HCT116 (cell line): ENCODE measurements at regions not wholly inside any gene's neighbourhood (a gene's known extent, or its start where the extent isn't known, plus 50 kb on each side); places are given as distances from the start of the nearest gene placed in this dataset.

Experiments used
- ATAC-seq: fragments of 200-7000 bp; cut with Tn5 transposase; 2 replicates; pipeline ENCODE4 v1.9.1; 2020; ENCODE audit warnings: mild to moderate bottlenecking, moderate library complexity
- BruUV-seq: library from RNA; stranded (reverse); fragments of 400-500 nt; replicated peaks from 2 replicates; lab custom pipeline; 2021; lab: Mats Ljungman, UMichigan
- CTCF ChIA-PET: fragments of 300-600 bp; sonication (Branson Sonifier 250); formaldehyde crosslinking; loops from one replicate; lab custom pipeline; 2021; ENCODE audit warnings: antibody characterized with exemption; lab: Charles Lee
- POLR2A ChIA-PET: fragments of 300-600, 350-600 bp; sonication (Branson Sonifier 250); formaldehyde crosslinking; loops from one replicate; lab custom pipeline; 2021; ENCODE audit warnings: antibody characterized with exemption; lab: Charles Lee
- RAD21 ChIA-PET, 2 experiments: fragments of 300-600 bp; sonication (Branson Sonifier 250); formaldehyde crosslinking; loops; one replicate each; lab custom pipeline; 2023; ENCODE audit warnings: low total read pairs in 2 of 2; ENCODE audit not compliant: uncharacterized antibody in 2 of 2, unreplicated experiment in 2 of 2, low non-redundant PET in 1 of 2; lab: Charles Lee
- DNase-seq: peaks from one replicate; pipeline ENCODE4 v3.0.0-alpha.2; 2010; ENCODE audit warnings: low read depth, low spot score
- H2AFZ ChIP-seq: fragments of 200-600 bp; shearing (Covaris generic), sonication (generic); 2 replicates; pipeline ENCODE4 v1.6.1; 2017; ENCODE audit warnings: low read depth, mixed run types, mixed read lengths, antibody characterized with exemption, low read length; ENCODE audit not compliant: poor library complexity, severe bottlenecking
- H3K27ac ChIP-seq: 2 replicates; pipeline ENCODE4 v1.5.1; 2012; ENCODE audit warnings: low read depth, low read length
- H3K27me3 ChIP-seq: fragments of 200-600 bp; sonication (generic); 2 replicates; pipeline ENCODE4 v1.6.1; 2016; ENCODE audit warnings: mixed run types, low read length, mixed read lengths; ENCODE audit not compliant: insufficient read depth
- H3K36me3 ChIP-seq, 2 experiments: fragments of 200-500 bp in 1 of 2; fragments of 200-600 bp in 1 of 2; sonication (Bioruptor generic) in 1 of 2; sonication (generic) in 1 of 2; 2 replicates each; pipeline versions ENCODE4 v1.5.1 to v1.6.1; 2014 to 2016; ENCODE audit warnings: low read length in 2 of 2, inconsistent platforms in 1 of 2, mixed read lengths in 1 of 2, mixed run types in 1 of 2; ENCODE audit not compliant: insufficient read depth in 2 of 2, control insufficient read depth in 1 of 2
- H3K4me1 ChIP-seq, 2 experiments: fragments of 200-600 bp in 1 of 2; sonication (generic) in 1 of 2; 2 replicates each; pipeline versions ENCODE4 v1.5.1 to v1.6.1; 2012 to 2017; ENCODE audit warnings: low read length in 2 of 2, inconsistent platforms in 1 of 2, mild to moderate bottlenecking in 1 of 2, mixed read lengths in 1 of 2, mixed run types in 1 of 2, moderate library complexity in 1 of 2; ENCODE audit not compliant: insufficient read depth in 2 of 2, control insufficient read depth in 1 of 2
- H3K4me2 ChIP-seq: fragments of 200-600 bp; sonication (generic); 2 replicates; pipeline ENCODE4 v1.6.1; 2017; ENCODE audit warnings: mixed run types, low read length, mixed read lengths
- H3K4me3 ChIP-seq, 2 experiments: fragments of 200-600 bp in 1 of 2; sonication (generic) in 1 of 2; replicated peaks in 1 of 2; 2 replicates each; pipeline ENCODE4 v1.5.1; 2011 to 2016; ENCODE audit warnings: low read length in 2 of 2, control low read depth in 1 of 2, low read depth in 1 of 2, mild to moderate bottlenecking in 1 of 2, mixed read lengths in 1 of 2, mixed run types in 1 of 2
- H3K79me2 ChIP-seq: fragments of 200-600 bp; sonication (generic); 2 replicates; pipeline ENCODE4 v1.6.1; 2017; ENCODE audit warnings: mild to moderate bottlenecking, mixed run types, low read length, moderate library complexity, mixed read lengths; ENCODE audit not compliant: insufficient read depth
- H3K9ac ChIP-seq: fragments of 200-600 bp; sonication (generic); 2 replicates; pipeline ENCODE4 v1.6.1; 2016; ENCODE audit warnings: low read length, mixed read lengths
- H3K9me2 ChIP-seq: fragments of 200-600 bp; sonication (generic), shearing (Covaris generic); 2 replicates; pipeline ENCODE4 v1.6.1; 2017; ENCODE audit warnings: mixed run types, mild to moderate bottlenecking, moderate library complexity; ENCODE audit not compliant: insufficient read depth
- H3K9me3 ChIP-seq, 2 experiments: fragments of 200-500 bp in 1 of 2; fragments of 200-600 bp in 1 of 2; sonication (Bioruptor generic) in 1 of 2; sonication (generic) in 1 of 2; 2 replicates each; pipeline ENCODE4 v1.6.1; 2014 to 2017; ENCODE audit warnings: low read length in 2 of 2, mixed read lengths in 2 of 2, inconsistent platforms in 1 of 2, low read depth in 1 of 2, mild to moderate bottlenecking in 1 of 2, mixed run types in 1 of 2, moderate library complexity in 1 of 2; ENCODE audit not compliant: control insufficient read depth in 1 of 2, insufficient read depth in 1 of 2
- H4K20me1 ChIP-seq: fragments of 200-600 bp; sonication (generic), shearing (Covaris generic); 2 replicates; pipeline ENCODE4 v1.6.1; 2017; ENCODE audit warnings: mixed run types, mild to moderate bottlenecking, moderate library complexity; ENCODE audit not compliant: insufficient read depth
- CBX3 ChIP-seq: IDR thresholded peaks from 2 replicates; pipeline ENCODE4 v1.6.1; 2012; ENCODE audit warnings: low read depth
- EGR1 ChIP-seq: IDR thresholded peaks from 2 replicates; pipeline ENCODE4 v1.6.1; 2012; ENCODE audit warnings: low read depth
- FOSL1 ChIP-seq: IDR thresholded peaks from 2 replicates; pipeline ENCODE4 v1.6.1; 2012; ENCODE audit warnings: low read depth
- POLR2AphosphoS5 ChIP-seq: IDR thresholded peaks from 2 replicates; pipeline ENCODE4 v1.6.1; 2011; ENCODE audit warnings: mild to moderate bottlenecking, low read depth, low read length, moderate library complexity
- REST ChIP-seq: IDR thresholded peaks from 2 replicates; pipeline ENCODE4 v1.6.1; 2012; ENCODE audit warnings: low read depth
- intact Hi-C: fragments of 100-400 bp; cut with micrococcal nuclease; formaldehyde crosslinking; loops from 2 replicates; pipeline ENCODE4 v1.10.0; 2022

- no peak for TF ChIP-seq REST
- TF ChIP-seq FOSL1 = peak; percentile 77
- peak; percentile 44; the same call in 1 of the 2 replicates for TF ChIP-seq POLR2AphosphoS5
Observed at GRCh38 chr5:142215915-142216681, 107.5 kb downstream of the NDFIP1 start (continued).

GRCh38 chr5:142213077-142213476 lies 104.5 kb downstream of the NDFIP1 start:
- H3K9ac ChIP-seq = no peak overlapping the region
- peaks cover 15 to 20% of the 10 kb centered on the region in 2 experiments for H3K4me1 ChIP-seq
- no peaks in the 10 kb centered on the region for H3K79me2 ChIP-seq
- ChIA-PET POLR2A (interaction anchor here (1.8 kb wide), 1 partner anchor 10 kb away, joined by 4 read pairs; no protein-coding TSS in a partner anchor), CTCF (interaction anchor here (1.0 kb wide), 1 partner anchor 336 kb away, joined by 3 read pairs; no protein-coding TSS in a partner anchor), RAD21 (interaction anchor here in 1 of 2 experiments (0.6 kb wide), 1 partner anchor 339 kb away, joined by 4 read pairs; no protein-coding TSS in a partner anchor)
- no peak for ATAC-seq
- H3K27ac ChIP-seq = no peak overlapping the region
- no TSS peak for BruUV-seq
- H3K27me3 ChIP-seq = no peaks in the 10 kb centered on the region
- TF ChIP-seq EGR1 = no peak
- TF ChIP-seq POLR2AphosphoS5 = no peak
- TF ChIP-seq CBX3 = no peak
- no peak overlapping the region for H3K4me2 ChIP-seq
- intact Hi-C loops = no loop called here
- no peak overlapping the region for H2AFZ ChIP-seq
- H3K9me3 ChIP-seq = no peaks in the 10 kb centered on the region
- H4K20me1 ChIP-seq = no peaks in the 10 kb centered on the region
- no peak overlapping the region for H3K4me3 ChIP-seq
- H3K9me2 ChIP-seq = no peaks in the 10 kb centered on the region
- no peak for DNase-seq
- no peaks in the 10 kb centered on the region for H3K36me3 ChIP-seq
